Sigmoid colon (tissue), 6 donors: ENCODE measurements at regions not wholly inside any gene's neighbourhood (a gene's known extent, or its start where the extent isn't known, plus 50 kb on each side); places are given as distances from the start of the nearest gene placed in this dataset.

Source experiments
- DNase-seq: peaks from one replicate; pipeline ENCODE4 v3.0.0-alpha.2; 2019
- H3K27ac ChIP-seq, 4 donors: fragments of 200-600 bp; sonication (generic); one replicate each; pipeline ENCODE4 v1.5.1; 2016 to 2019; ENCODE audit warnings: mild to moderate bottlenecking in 1 of 4
- H3K27me3 ChIP-seq, 3 donors: fragments of 200-600 bp; sonication (generic); one replicate each; pipeline ENCODE4 v1.5.1; 2019; ENCODE audit warnings: mild to moderate bottlenecking in 1 of 3
- H3K36me3 ChIP-seq, 4 donors: fragments of 200-600 bp; sonication (generic); one replicate each; pipeline ENCODE4 v1.5.1; 2016 to 2019
- H3K4me1 ChIP-seq, 4 donors: fragments of 200-600 bp; sonication (generic); one replicate each; pipeline ENCODE4 v1.5.1; 2017 to 2019
- H3K4me3 ChIP-seq, 4 donors: fragments of 200-600 bp; sonication (generic); one replicate each; pipeline ENCODE4 v1.5.1; 2017 to 2019; ENCODE audit warnings: mild to moderate bottlenecking in 2 of 4, moderate library complexity in 1 of 4
- H3K9me3 ChIP-seq, 4 donors: fragments of 200-600 bp in 3 of 4; sonication (generic) in 3 of 4; one replicate each; pipeline versions ENCODE4 v1.5.1 to v1.6.1; 2013 to 2019
- CTCF ChIP-seq, 4 experiments: fragments of 450-650 bp in 3 of 4; fragments of 200-600 bp in 1 of 4; IDR thresholded peaks; one replicate each; pipeline ENCODE4 v1.5.1; 2016 to 2019; ENCODE audit warnings: antibody characterized with exemption in 4 of 4, mild to moderate bottlenecking in 3 of 4, moderate library complexity in 2 of 4
- EP300 ChIP-seq, 4 donors: sonication (generic); formaldehyde crosslinking; IDR thresholded peaks; one replicate each; pipeline ENCODE4 v1.6.1; 2017; ENCODE audit warnings: antibody characterized with exemption in 4 of 4
- POLR2A ChIP-seq, 2 donors: fragments of 450-650 bp; IDR thresholded peaks; one replicate each; pipeline ENCODE4 v1.6.1; 2016; ENCODE audit warnings: antibody characterized with exemption in 2 of 2, mild to moderate bottlenecking in 2 of 2, moderate library complexity in 2 of 2
- POLR2AphosphoS5 ChIP-seq, 4 donors: sonication (generic); formaldehyde crosslinking; IDR thresholded peaks; one replicate each; pipeline ENCODE4 v1.6.1; 2017; ENCODE audit warnings: antibody characterized with exemption in 4 of 4
- WGBS, 2 donors: extraction: QIAGEN DNeasy Blood & Tissue Kit; methylation state at CpG; one replicate each; pipeline ENCODE4 v1.1.7; 2013; 5-methylcytosine and 5-hydroxymethylcytosine counted together
- intact Hi-C: fragments of 100-400 bp; cut with DNase I; formaldehyde crosslinking; loops from one replicate; pipeline ENCODE4 v1.15.1; 2023
- donor health status: healthy with polysubstance abuse.
- donor health status: healthy.

- no peaks in the 10 kb centered on the region for H3K27me3 ChIP-seq
- no peak for DNase-seq
- H3K4me3 ChIP-seq, result no peak overlapping the region
- WGBS, 2 donors, result 23 to 41% methylated on average over 4 of the region's 4 CpGs
- no peak overlapping the region for H3K27ac ChIP-seq
- H3K4me1 ChIP-seq, result no peaks in the 10 kb centered on the region
- intact Hi-C loops, result no loop called here
- H3K36me3 ChIP-seq, result no peaks in the 10 kb centered on the region
- H3K9me3 ChIP-seq, result peaks cover 0 to 2% (median 0%) of the 10 kb centered on the region in 4 donors
- TF ChIP-seq EP300 (IDR thresholded peaks at IDR 0.05), result no peak
- no peak for TF ChIP-seq CTCF (IDR thresholded peaks at IDR 0.05)
- no peak for TF ChIP-seq POLR2AphosphoS5 (IDR thresholded peaks at IDR 0.05)
- TF ChIP-seq POLR2A (IDR thresholded peaks at IDR 0.05), result no peak
These were observed 931.9 kb downstream of the DCDC2C start for GRCh38 chr2:4635289-4635688.

GRCh38 chr2:4653991-4654390, 950.6 kb downstream of the DCDC2C start:
- peaks cover 0 to 3% (median 0%) of the 10 kb centered on the region in 4 donors for H3K9me3 ChIP-seq
- DNase-seq, result no peak
- H3K4me1 ChIP-seq, result no peaks in the 10 kb centered on the region
- H3K4me3 ChIP-seq, result no peak overlapping the region
- intact Hi-C loops, result no loop called here
- no peaks in the 10 kb centered on the region for H3K27me3 ChIP-seq
- H3K27ac ChIP-seq, result no peak overlapping the region
- no peaks in the 10 kb centered on the region for H3K36me3 ChIP-seq
- TF ChIP-seq EP300 (IDR thresholded peaks at IDR 0.05), result no peak
- 97 to 99% methylated on average over 1 of the region's 1 CpG for WGBS, 2 donors

- 84 to 91% methylated on average over 3 of the region's 3 CpGs for WGBS, 2 donors
These were observed 953.0 kb downstream of the DCDC2C start for GRCh38 chr2:4656326-4656725.

GRCh38 chr2:4662161-4662779, 958.9 kb downstream of the DCDC2C start:
- no peak for DNase-seq
- Histone ChIP-seq H3K9me3 (peaks cover 0 to 3% (median 0%) of the 10 kb centered on the region in 4 donors), H3K4me3 (no peak overlapping the region), H3K4me1 (no peaks in the 10 kb centered on the region), H3K27me3 (no peaks in the 10 kb centered on the region), H3K36me3 (no peaks in the 10 kb centered on the region), H3K27ac (no peak overlapping the region)
- WGBS, 2 donors, result 74 to 78% methylated on average over 8 of the region's 8 CpGs
- intact Hi-C loops, result no loop called here
- TF ChIP-seq POLR2A (IDR thresholded peaks at IDR 0.05), result no peak
- TF ChIP-seq POLR2AphosphoS5 (IDR thresholded peaks at IDR 0.05), result no peak
- TF ChIP-seq CTCF (IDR thresholded peaks at IDR 0.05), result no peak
- no peak for TF ChIP-seq EP300 (IDR thresholded peaks at IDR 0.05)

More at GRCh38 chr2:4656326-4656725, 953.0 kb downstream of the DCDC2C start:
- no peak for TF ChIP-seq CTCF (IDR thresholded peaks at IDR 0.05)
- no peak for TF ChIP-seq POLR2AphosphoS5 (IDR thresholded peaks at IDR 0.05)
- TF ChIP-seq EP300 (IDR thresholded peaks at IDR 0.05), result no peak
- Histone ChIP-seq H3K4me3 (no peak overlapping the region), H3K9me3 (peaks cover 0 to 3% (median 0%) of the 10 kb centered on the region in 4 donors), H3K27me3 (no peaks in the 10 kb centered on the region), H3K4me1 (no peaks in the 10 kb centered on the region), H3K36me3 (no peaks in the 10 kb centered on the region), H3K27ac (no peak overlapping the region)
- DNase-seq, result no peak
- intact Hi-C loops, result no loop called here

GRCh38 chr2:4668381-4668780, 965.0 kb downstream of the DCDC2C start:
- Histone ChIP-seq H3K9me3 (peaks cover 0 to 3% (median 0%) of the 10 kb centered on the region in 4 donors), H3K4me1 (no peaks in the 10 kb centered on the region), H3K27ac (no peak overlapping the region), H3K36me3 (no peaks in the 10 kb centered on the region), H3K4me3 (no peak overlapping the region), H3K27me3 (no peaks in the 10 kb centered on the region)
- 69 to 83% methylated on average over 4 of the region's 4 CpGs for WGBS, 2 donors
- no peak for DNase-seq
- TF ChIP-seq EP300 (IDR thresholded peaks at IDR 0.05), result no peak
- TF ChIP-seq POLR2AphosphoS5 (IDR thresholded peaks at IDR 0.05), result no peak
- TF ChIP-seq POLR2A (IDR thresholded peaks at IDR 0.05), result no peak
- TF ChIP-seq CTCF (IDR thresholded peaks at IDR 0.05), result no peak
- intact Hi-C loops, result no loop called here
